Glomerular visceral epithelial cell (primary cell): ENCODE measurements at regions not wholly inside any gene's neighbourhood (a gene's known extent, or its start where the extent isn't known, plus 50 kb on each side); places are given as distances from the start of the nearest gene placed in this dataset.

Experiments used
- DNase-seq: peaks from one replicate; pipeline ENCODE4 v3.0.0-alpha.2; 2016; ENCODE audit errors: extremely low spot score

DNA sequence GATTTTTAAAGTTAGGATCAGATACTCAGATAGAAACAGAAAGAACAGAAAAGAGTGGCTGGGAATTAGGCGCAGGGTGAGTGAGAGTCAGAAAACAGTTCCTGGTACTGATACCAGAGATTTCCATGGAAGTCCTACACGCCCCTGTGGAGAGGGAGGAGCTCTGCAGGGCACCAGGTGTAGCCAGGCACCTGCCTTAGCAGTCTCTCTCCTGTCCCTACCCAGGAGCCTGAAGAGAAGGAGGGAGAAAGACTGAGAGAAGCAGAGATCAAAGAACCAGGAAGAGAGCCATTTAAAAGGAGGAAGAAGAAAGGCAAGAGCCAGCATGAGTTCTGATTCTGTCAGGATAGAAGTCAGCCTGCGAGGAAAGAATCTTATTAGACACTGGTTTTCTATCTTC lies 65.0 kb downstream of the CBLN1 start:
- DNase-seq: no peak

DNA sequence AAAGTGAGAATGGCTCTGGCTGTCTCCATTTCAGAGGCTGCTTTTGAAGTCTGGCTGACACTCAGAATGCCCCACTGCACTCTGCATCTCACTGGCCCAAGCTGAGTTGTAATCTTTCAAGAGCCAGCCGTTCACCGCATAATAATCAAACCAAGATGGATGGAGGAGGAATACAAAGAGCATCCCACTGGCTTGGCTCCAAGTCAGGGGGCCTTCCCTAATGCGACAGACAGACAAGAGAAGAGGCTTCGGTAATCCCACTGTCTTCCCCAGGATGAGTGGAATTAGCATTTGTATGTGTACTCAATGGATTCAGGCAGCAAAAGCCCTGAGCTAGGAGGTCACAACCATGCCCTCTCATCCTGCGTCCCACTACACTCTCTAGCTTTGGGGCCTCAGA lies 68.0 kb downstream of the CBLN1 start:
- no peak for DNase-seq

DNA sequence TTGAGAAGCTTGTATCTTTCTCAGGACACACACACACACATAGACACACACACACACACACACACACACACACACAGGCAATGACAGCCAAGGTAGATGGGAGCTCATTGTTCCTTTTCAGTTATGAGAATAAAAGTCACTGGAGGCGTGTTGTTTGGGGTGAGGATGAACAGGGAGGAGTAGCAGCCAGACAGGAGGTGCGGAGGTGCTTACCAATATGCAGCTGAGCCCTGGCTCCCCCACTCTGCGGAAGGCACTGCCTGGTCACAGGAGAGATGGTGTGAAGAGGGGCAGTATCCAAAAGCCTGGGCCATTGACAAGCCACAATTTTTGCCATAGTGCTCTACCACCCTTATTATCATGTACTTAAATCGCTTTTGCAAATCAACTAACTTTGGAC lies 77.4 kb downstream of the CBLN1 start:
- DNase-seq: no peak

DNA sequence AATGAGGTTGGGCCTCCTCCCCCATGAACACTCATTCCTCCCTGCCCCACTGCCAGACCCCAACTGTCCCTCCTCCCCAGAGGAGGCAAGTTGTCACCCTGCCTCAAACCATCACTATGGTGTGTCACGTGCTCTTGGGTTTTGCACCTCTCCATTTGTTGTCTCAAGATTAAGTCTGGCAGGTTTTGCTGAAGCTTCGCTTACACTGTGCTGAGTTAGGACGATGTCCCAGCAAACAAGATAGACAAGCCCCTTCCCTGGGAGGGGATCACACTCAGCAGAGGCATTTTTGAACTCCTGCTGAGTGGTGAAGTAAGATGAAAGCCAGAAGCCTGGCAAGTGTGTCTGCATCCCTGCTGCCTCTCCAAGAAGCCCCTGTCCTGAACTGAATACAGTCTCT lies 78.3 kb downstream of the CBLN1 start:
- DNase-seq: no peak

DNA sequence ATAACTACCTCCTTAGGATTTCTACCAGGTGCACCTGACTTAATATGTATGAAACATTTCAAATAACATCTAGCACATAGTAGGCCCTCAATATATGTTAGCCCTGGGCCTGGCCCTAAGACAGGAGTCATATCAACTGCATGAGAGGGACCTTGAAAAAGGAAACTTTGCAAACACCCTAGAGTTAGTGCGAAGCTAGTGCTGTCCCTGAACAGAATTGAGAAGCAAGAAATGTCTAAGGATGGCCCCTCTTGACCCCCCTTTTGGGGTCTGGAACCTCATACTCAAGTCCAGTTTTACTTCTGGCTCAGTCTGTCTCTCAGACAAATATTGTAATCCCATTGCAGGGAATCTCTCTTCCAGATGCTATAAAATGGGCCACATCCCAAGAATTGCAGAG lies 80.5 kb downstream of the CBLN1 start:
- no peak for DNase-seq

DNA sequence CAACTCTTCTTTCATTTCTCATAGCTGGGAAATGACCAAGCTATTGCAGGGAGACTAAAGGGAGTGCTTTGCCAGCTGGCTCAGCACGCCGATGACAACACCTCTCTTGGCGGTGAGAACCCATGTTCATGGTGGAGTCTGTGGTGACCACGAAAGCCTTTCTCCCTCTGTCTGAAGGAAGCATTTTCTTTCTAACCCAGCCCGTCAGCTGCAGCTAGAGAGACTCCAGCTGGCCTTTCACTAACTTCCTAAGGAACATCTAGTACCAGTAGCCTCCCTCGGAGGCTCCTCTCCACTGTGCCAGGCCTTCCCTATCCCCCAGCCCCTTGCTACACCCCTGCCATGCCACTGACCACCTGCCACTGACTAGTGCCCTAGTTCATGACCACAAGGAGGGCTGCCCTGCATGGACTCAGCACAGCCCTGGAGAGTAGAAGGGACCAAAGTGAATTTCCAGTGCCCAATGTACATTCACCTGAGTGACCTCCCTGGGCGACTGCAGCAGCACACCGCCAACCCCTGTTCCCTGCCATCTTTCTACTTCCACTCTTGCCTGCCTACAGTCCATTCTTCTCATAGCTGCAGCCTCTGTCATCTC lies 81.3 kb downstream of the CBLN1 start:
- no peak for DNase-seq

DNA sequence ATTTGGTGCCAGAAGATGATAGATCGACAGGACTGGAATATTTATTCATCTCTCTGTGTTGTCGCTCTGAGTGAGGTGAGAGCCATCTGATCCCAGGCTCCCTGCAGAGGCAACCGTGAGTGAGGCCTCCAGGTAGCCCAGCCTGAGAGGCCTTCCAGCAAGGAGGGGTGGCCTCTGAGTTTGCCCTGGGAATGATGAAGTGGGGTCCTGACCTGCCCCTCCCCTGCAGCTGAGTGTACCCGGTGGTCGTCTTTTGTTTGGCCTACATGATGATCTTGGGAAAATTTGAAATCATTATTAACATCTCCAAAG lies 86.4 kb downstream of the CBLN1 start:
- DNase-seq: no peak

DNA sequence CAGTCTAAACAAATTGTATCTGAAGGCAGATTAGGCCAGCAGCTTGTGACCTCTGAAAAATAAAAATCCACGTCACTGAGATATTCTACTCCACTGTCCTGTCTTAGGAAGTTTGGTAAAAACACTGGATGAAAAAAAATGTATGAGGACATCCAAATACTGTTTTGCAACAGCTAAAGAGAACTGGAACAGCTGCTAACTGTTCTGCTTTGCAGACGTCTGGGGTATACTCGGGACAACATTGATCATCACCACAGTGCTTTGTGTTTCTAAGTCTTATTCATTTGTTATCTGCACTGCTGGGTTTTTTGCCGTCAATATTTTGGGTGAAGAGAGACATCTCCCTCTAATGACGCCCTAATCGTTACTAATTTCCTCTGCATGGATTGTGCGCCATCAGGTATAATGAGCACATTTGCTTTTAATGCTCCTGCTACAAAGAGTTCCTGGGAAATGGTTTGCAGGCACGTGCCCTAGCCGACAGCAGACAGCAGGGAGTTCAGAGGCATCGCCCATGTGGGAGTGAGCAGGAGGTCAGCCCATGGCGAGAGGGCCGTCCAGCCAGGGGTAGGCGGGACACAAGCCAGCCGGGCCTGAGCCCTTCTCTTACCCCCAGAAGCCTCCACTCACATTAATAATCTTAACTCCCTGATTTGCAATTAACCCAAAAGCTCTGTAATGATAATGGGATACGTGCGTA lies 87.0 kb downstream of the CBLN1 start:
- DNase-seq: no peak

DNA sequence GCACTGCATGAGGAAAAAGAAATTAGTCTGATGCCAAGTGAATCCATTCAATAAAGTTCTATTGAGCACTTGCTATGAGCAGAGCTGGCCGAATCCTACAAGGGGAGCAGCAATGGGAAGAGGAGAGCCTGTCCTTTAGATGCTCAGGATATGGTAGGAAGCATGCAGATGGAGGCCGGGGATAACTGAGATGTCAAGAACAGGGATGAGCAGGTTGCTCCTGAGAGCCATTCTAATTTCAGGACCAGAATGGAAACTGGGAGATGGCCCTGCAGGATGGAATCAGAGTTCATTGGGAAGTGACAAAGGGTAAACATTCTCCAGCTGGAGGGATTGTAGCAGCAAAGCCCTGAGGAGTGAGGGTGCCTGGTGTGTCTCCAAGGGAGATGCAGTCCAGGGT lies 88.0 kb downstream of the CBLN1 start:
- DNase-seq: no peak

DNA sequence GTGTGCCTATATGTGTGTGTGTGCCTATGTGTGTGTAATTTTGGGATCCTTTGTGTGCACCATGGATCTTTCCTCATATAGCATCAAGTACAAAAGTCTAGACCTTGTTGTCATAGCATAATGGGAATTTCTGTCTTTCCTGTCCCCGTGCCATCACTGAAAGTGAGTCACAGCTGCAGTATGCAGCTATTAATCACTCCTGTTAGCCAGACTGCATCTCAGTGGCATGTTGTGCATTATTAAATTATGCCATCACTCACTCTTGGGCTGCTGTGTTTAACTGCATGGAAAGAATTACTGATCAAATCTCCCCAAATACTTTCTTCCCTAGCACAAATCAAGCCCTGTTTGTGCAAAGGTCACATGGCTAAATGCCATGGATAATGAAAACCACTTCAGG lies 92.4 kb downstream of the CBLN1 start:
- DNase-seq: no peak

DNA sequence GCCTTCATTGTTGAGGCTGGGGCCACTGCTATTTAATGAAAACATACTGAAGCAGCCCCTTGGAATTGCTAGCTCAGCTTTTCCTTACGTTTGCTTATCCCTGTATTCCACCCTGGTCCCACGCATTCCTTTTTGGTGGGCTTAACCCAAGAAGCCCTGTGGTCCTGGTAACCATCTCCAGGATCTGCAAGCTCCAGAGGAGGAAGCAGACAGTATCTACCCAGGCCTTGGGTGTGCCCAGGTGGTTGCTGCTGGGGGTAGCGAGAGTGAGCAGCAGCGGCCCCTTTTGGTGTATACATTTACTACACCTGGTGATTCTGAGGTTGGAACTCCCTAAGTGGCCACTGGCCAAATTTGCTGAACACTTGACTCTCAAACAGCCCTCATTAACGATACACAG lies 97.7 kb downstream of the CBLN1 start:
- DNase-seq: peak; percentile 1

DNA sequence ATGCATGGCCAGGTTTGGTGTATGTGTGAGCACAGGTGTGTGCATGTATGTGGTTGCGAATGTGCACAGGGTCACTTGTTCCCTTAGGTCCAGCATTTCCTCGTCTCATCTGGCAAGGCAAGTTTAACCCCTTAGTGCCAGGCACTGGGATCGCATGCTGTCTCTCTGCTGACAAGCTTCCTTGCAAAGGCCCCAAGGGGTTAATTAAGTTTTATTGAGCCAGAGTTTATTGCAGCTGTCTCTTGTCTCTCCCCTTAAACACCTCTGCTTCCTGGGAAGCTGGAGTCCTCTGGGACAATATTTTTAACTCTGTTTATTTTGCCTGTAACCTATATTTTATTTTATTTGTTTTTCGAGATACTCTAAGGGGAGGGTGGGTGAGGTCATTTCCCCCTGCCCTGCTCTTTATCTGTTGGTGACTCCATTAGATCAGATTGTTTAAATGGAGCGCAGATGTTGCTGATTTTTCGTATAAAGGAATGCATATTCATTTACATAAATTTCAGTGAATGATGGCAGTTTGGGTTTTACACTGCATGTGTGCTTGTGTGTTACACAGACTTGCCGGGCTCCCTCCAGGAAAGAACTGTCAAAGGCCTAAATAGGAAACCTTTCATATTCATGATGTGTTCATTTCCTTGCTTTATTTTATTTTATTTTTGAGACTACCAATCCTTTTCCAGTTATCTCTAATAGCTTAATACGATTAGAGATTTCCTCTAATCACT lies 99.7 kb downstream of the CBLN1 start:
- no peak for DNase-seq

DNA sequence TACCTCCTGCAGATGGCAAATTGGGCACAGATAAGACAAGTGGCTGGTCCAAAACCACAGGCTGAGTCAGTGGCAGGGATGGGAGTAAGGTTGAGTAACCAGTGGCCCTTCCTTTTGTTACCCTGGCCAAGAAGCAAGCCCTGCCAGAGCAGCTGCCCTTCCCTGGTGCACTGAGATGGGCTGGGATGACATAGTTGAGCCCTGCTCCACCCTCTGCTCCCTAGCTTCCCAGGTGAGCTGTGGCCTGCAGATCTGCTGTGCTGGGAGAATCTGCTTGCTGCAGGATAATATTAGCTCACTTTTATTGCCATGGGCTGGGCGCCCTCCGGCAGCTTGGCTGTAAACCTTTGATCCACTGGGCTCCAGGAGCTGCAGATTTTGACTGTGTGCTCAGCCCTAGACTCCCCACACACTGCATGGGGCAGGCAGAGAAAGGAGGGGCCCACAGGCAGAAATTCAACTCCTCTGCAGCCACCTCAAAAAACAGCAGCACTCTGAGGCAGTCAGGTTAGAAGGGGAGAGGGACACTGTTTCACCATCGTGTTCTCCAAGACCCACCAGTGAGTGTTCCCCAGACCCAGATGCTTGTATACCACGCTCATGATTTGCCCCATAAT lies 101.8 kb downstream of the CBLN1 start:
- DNase-seq: no peak

DNA sequence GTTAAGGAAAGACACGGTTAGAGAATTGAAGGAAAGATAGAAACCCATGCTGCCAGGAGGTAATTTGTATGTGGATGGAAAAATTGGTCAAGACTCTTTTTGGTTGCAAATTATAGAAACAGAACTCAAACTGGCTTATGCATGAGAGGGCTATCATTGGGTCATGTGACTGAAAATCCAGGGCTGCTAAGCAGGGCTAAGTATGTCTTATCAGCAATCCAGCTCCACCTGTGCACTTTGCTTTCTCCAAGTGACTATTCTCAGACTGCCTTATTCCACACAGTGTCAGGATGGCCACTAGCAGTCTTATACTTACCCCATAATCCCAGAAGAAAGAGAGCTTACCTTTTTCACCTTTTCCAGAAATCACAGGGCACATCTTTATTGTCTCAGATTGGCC lies 113.5 kb downstream of the CBLN1 start:
- no peak for DNase-seq

DNA sequence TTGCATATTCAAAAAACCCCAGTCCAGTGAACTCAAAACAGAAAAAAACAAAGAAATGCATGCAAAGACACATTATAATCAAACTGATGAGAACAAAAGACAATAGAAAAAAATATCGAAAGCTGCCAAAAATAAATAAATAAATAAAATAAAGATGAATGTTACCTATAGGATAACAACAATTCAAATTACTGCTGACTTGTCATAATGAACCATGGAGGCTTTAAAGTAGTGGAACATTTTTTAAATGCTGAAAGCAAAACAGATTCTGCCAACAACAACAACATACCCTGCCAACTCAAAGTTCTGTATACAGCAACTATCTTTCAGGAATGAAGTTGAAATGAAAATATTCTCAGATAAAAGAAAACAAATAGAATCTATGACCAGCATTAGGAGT lies 116.6 kb downstream of the CBLN1 start:
- DNase-seq: no peak

DNA sequence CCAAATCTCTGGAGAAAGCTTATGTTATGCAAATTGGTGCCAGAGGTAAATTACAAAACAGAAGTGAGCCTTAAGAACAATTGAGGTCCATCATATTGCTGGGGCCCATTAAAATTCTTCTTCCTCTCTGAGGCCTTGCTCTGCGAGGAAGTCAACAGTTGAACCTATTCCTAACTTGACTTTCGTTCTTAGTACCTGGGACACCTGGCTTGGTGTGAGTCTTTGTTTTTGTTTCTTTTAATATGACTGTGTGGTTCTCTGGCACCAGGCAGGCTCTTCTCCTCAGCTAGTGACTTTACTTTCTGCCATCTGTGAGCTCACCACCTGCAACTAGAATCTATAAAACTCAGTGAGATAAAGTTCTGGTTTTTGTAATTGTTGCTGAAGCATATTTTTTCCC lies 120.4 kb downstream of the CBLN1 start:
- no peak for DNase-seq

DNA sequence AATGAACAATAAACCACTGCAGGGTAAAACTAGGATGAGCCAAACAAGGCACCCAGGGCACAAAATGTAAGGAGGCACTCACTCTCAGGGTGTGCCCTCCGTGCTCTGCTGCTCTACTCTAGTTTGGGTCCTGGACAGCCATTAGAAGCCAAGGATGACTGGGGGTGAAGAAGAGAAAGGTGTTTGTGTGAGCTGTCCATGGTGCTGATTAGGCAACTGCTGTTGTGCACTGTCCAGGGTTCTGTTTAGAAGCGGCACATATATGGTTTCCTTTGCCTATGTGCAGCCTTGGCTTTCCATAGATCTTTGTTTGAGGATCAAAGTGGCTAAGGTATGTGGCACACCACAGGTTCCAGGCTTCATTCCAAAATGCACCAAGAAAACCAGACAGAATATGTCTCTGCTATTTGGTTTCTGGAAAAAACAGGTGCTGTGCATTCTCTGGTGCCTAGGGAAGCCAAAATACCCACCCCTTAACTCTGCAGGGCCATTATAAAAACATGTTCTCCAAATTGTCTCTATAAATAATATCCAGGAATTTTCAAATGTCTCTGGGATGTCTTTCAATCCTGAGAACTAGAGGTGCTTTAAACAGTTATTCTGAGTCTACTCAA lies 123.5 kb downstream of the CBLN1 start:
- peak; percentile 2 for DNase-seq

DNA sequence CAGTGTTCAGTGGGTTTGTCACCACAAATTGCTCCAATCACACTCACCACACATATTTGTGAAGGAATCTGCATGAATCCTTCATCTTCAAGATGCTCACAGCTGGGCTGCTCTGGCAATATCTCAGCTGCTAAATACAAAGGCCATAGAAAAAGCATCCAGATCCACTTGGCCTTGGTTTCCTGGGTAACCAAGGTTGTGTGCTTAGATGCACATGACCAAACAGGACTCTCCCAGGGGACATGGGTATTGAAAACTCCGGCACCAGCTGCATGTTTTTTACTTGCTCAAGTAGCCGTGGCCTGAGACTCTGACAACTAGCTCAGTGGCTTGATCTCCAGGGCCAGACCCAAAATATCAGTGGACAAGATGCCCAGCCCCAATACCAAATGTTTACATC lies 131.3 kb downstream of the CBLN1 start:
- no peak for DNase-seq

DNA sequence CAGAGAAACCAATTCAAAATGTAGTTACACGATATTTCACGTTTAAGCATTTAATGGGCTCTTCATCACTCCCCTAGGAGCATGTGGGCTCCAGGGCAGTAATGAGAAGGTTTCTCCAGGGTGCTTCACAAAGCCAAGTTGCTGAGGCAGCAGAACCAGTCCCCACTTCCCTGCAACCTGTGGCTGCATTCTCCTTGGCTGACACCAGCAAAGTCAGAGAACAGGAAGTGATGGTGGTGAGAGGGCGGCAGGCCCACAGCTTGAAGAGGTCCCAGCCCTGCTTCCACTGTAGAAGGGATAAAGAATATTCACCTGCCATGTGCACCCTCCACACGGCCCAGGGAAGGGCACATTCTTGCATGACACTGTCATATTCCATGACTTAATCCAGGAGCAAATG lies 133.2 kb downstream of the CBLN1 start:
- no peak for DNase-seq

DNA sequence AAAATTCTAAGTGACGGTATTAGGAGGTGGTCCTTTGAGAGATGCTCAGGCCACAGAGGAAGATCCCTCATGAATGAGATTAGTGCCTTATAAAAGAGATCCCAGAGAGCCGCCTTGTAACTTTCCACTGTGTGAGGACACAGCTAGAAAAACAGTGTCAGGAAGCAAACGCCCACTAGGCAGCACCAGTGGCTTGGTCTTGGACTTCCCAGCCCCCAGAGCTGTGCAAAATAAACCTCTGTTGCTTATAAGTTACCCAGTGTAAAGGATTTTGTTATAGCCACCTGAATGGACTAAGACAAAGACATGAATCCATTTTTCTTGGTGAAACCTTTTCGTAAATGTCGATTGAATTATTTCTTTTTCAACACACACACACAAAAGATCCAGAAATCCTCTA lies 141.0 kb downstream of the CBLN1 start:
- no peak for DNase-seq

DNA sequence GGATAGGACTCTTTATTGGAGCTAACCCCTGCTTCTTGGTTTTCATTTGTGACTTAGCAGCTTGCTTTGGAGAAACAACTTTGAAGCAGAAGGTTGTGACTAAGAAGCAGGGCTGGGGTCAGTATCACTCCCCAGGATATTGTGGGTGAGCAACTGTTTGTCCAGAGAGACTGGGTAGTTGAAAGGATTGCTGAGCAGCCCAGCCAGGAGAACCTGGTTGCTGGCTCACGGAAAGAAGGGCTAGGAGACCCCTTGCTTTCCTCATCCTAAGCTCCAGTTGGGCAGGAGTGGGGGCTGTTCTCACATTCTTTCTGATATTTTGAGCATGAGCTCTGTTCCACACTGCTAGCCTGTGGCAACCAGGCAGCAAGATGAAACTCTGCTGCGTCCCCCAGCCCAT lies 151.2 kb downstream of the CBLN1 start:
- DNase-seq: no peak

DNA sequence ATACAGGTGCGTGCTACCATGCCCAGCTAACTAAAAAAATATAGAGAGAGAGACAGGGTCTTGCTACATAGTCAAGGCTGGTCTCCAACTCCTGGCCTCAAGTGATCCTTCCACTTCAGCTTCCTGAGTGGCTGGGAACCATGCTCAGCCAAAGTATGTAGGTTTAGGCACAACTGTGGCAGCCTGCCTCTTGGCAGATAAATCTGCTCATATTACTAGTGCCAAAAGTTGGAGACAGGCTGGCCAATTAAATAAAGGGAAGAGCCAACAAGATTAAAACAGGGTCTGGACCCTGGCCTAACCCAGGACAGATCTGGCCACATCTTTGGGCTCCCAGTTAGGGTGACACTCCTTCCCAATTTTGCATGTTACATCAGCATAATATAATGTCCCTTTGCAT lies 151.7 kb downstream of the CBLN1 start:
- DNase-seq: no peak

DNA sequence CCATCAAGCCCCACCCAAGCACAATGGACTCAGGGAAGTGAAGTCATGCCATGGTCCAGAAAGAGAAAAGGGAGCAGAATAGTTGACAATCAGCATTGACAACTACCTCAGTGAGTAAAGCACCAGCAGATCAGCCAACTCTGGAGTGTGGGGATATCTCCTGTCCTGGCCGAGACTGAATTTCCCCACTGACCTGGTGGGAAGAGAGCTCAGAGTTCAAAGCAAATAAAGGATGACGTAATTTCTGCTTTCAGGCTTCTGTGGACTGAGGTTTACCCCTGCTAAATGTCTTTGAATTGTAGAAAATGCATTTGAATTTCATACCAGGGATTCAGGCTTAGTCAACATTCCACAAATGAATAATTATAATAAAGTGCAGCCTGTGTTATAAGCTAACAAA lies 152.9 kb downstream of the CBLN1 start:
- no peak for DNase-seq
